ENCODE measurements at regions not wholly inside any gene's neighbourhood (a gene's known extent, or its start where the extent isn't known, plus 50 kb on each side); places are given as distances from the start of the nearest gene placed in this dataset.

DNA sequence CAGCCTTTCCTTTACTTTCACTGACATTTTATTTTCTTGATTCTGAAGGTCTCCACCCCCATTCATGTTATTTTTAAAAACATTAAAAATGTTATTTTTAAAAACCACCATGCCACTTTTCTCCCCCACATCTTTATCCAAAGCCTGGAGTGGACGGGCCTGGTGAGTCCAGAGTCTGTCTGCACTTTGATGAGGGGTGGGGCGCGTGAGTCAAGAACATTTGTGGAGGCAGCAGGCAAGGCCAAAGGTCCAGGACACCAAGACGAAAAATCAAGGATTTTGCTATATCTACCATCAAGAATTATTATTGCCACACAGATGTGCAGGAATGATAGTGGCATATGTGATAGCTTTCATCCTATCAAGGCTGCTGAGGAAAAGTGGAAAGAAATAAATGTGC lies 224.9 kb downstream of the FGF9 start:
- FAIRE-seq (no peak), DNase-seq (ENCODE audit: low read depth, low spot score) (no peak)
- peaks cover under 1% of the 10 kb centered on the region for H3K9me3 ChIP-seq (ENCODE audit: control insufficient read depth, low read depth, low read length)
- no peak overlapping the region for H3K27ac ChIP-seq (ENCODE audit: control insufficient read depth, insufficient read depth, low read length)
- H3K79me2 ChIP-seq (ENCODE audit: control insufficient read depth, insufficient read depth, low read length), result no peaks in the 10 kb centered on the region
- H4K20me1 ChIP-seq (ENCODE audit: control insufficient read depth, extremely low read depth, insufficient read depth, low read length), result no peaks in the 10 kb centered on the region
- no peak overlapping the region for H3K9ac ChIP-seq (ENCODE audit: control insufficient read depth, extremely low read depth, insufficient read depth, low read length)
- TF ChIP-seq, protein P1, sequence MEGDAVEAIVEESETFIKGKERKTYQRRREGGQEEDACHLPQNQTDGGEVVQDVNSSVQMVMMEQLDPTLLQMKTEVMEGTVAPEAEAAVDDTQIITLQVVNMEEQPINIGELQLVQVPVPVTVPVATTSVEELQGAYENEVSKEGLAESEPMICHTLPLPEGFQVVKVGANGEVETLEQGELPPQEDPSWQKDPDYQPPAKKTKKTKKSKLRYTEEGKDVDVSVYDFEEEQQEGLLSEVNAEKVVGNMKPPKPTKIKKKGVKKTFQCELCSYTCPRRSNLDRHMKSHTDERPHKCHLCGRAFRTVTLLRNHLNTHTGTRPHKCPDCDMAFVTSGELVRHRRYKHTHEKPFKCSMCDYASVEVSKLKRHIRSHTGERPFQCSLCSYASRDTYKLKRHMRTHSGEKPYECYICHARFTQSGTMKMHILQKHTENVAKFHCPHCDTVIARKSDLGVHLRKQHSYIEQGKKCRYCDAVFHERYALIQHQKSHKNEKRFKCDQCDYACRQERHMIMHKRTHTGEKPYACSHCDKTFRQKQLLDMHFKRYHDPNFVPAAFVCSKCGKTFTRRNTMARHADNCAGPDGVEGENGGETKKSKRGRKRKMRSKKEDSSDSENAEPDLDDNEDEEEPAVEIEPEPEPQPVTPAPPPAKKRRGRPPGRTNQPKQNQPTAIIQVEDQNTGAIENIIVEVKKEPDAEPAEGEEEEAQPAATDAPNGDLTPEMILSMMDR (optimal IDR thresholded peaks at IDR 0.05 in 1 of 3, IDR thresholded peaks at IDR 0.05 in 1 of 3, conservative IDR thresholded peaks at IDR 0.05 in 1 of 3; ENCODE audit: extremely low read depth in 1 of 3, insufficient read depth in 2 of 3, low read length in 3 of 3), result no peak
- no peak for TF ChIP-seq EZH2 (IDR thresholded peaks at IDR 0.05; ENCODE audit: low read length)
- H3K4me2 ChIP-seq (ENCODE audit: control insufficient read depth, extremely low read depth, insufficient read depth, low read depth, low read length), result no peak overlapping the region
- no peak overlapping the region for H2AFZ ChIP-seq (ENCODE audit: control insufficient read depth, low read length)
- no peaks in the 10 kb centered on the region for H3K27me3 ChIP-seq (ENCODE audit: control insufficient read depth, extremely low read depth, insufficient read depth, low read length)
- no peak overlapping the region for H3K4me3 ChIP-seq (ENCODE audit: control insufficient read depth in 2 of 3, extremely low read depth in 1 of 3, insufficient read depth in 2 of 3, low read depth in 1 of 3, low read length in 3 of 3)
- no peaks in the 10 kb centered on the region for H3K9me1 ChIP-seq (ENCODE audit: control insufficient read depth, extremely low read depth, insufficient read depth, low read length)
- H3K4me1 ChIP-seq (ENCODE audit: control insufficient read depth, extremely low read depth, insufficient read depth, low read length), result no peaks in the 10 kb centered on the region
- dilution Hi-C loops (cut with MboI; ENCODE audit: extremely low pct_ligation_motif_present, low sequenced_read_pairs), result no loop called here
- H3K36me3 ChIP-seq (ENCODE audit: control insufficient read depth in 2 of 2, extremely low read depth in 1 of 2, insufficient read depth in 2 of 2, low read length in 2 of 2), result no peaks in the 10 kb centered on the region

- H4K20me1 ChIP-seq (ENCODE audit: control insufficient read depth, extremely low read depth, insufficient read depth, low read length), result no peaks in the 10 kb centered on the region
- no peak overlapping the region for H3K9ac ChIP-seq (ENCODE audit: control insufficient read depth, extremely low read depth, insufficient read depth, low read length)
- no peaks in the 10 kb centered on the region for H3K79me2 ChIP-seq (ENCODE audit: control insufficient read depth, insufficient read depth, low read length)
- no peaks in the 10 kb centered on the region for H3K9me3 ChIP-seq (ENCODE audit: control insufficient read depth, low read depth, low read length)
- H3K4me2 ChIP-seq (ENCODE audit: control insufficient read depth, extremely low read depth, insufficient read depth, low read depth, low read length), result no peak overlapping the region
- FAIRE-seq, result no peak
- H3K27ac ChIP-seq (ENCODE audit: control insufficient read depth, insufficient read depth, low read length), result no peak overlapping the region
- no peak for TF ChIP-seq EZH2 (IDR thresholded peaks at IDR 0.05; ENCODE audit: low read length)
- TF ChIP-seq, protein P1 (optimal IDR thresholded peaks at IDR 0.05 in 1 of 3, IDR thresholded peaks at IDR 0.05 in 1 of 3, conservative IDR thresholded peaks at IDR 0.05 in 1 of 3; ENCODE audit: extremely low read depth in 1 of 3, insufficient read depth in 2 of 3, low read length in 3 of 3), result no peak
- no peaks in the 10 kb centered on the region for H3K4me1 ChIP-seq (ENCODE audit: control insufficient read depth, extremely low read depth, insufficient read depth, low read length)
- H3K36me3 ChIP-seq (ENCODE audit: control insufficient read depth in 2 of 2, extremely low read depth in 1 of 2, insufficient read depth in 2 of 2, low read length in 2 of 2), result no peaks in the 10 kb centered on the region
- no peak overlapping the region for H2AFZ ChIP-seq (ENCODE audit: control insufficient read depth, low read length)
- no peak overlapping the region for H3K4me3 ChIP-seq (ENCODE audit: control insufficient read depth in 2 of 3, extremely low read depth in 1 of 3, insufficient read depth in 2 of 3, low read depth in 1 of 3, low read length in 3 of 3)
- peaks cover 8% of the 10 kb centered on the region for H3K27me3 ChIP-seq (ENCODE audit: control insufficient read depth, extremely low read depth, insufficient read depth, low read length)
- no peaks in the 10 kb centered on the region for H3K9me1 ChIP-seq (ENCODE audit: control insufficient read depth, extremely low read depth, insufficient read depth, low read length)
- no peak for DNase-seq (ENCODE audit: low read depth, low spot score)
- dilution Hi-C loops (cut with MboI; ENCODE audit: extremely low pct_ligation_motif_present, low sequenced_read_pairs), result no loop called here
Measured at GRCh38 chr13:21897161-21897560, 226.3 kb downstream of the FGF9 start.

All from keratinocyte (primary cell).